ENCODE measurements at regions not wholly inside any gene's neighbourhood (a gene's known extent, or its start where the extent isn't known, plus 50 kb on each side); places are given as distances from the start of the nearest gene placed in this dataset.

- H3K9me3 ChIP-seq (ENCODE audit: low read length): peaks cover 74% of the 10 kb centered on the region
- H3K27ac ChIP-seq (ENCODE audit: extremely low read length, insufficient read depth, low read length): no peak overlapping the region
- no peak for TF ChIP-seq RFX1 (IDR thresholded peaks at IDR 0.05)
- TF ChIP-seq, protein P1, sequence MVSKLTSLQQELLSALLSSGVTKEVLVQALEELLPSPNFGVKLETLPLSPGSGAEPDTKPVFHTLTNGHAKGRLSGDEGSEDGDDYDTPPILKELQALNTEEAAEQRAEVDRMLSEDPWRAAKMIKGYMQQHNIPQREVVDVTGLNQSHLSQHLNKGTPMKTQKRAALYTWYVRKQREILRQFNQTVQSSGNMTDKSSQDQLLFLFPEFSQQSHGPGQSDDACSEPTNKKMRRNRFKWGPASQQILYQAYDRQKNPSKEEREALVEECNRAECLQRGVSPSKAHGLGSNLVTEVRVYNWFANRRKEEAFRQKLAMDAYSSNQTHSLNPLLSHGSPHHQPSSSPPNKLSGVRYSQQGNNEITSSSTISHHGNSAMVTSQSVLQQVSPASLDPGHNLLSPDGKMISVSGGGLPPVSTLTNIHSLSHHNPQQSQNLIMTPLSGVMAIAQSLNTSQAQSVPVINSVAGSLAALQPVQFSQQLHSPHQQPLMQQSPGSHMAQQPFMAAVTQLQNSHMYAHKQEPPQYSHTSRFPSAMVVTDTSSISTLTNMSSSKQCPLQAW (CRISPR knock-in tag; IDR thresholded peaks at IDR 0.05): no peak
- TF ChIP-seq, protein P2, sequence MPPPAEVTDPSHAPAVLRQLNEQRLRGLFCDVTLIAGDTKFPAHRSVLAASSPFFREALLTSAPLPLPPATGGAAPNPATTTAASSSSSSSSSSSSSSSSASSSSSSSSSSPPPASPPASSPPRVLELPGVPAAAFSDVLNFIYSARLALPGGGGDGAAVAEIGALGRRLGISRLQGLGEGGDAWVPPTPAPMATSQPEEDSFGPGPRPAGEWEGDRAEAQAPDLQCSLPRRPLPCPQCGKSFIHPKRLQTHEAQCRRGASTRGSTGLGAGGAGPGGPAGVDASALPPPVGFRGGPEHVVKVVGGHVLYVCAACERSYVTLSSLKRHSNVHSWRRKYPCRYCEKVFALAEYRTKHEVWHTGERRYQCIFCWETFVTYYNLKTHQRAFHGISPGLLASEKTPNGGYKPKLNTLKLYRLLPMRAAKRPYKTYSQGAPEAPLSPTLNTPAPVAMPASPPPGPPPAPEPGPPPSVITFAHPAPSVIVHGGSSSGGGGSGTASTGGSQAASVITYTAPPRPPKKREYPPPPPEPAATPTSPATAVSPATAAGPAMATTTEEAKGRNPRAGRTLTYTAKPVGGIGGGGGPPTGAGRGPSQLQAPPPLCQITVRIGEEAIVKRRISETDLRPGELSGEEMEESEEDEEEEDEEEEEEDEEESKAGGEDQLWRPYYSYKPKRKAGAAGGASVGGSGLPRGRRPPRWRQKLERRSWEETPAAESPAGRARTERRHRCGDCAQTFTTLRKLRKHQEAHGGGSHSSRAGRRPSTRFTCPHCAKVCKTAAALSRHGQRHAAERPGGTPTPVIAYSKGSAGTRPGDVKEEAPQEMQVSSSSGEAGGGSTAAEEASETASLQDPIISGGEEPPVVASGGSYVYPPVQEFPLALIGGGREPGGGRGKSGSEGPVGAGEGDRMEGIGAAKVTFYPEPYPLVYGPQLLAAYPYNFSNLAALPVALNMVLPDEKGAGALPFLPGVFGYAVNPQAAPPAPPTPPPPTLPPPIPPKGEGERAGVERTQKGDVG (CRISPR knock-in tag; IDR thresholded peaks at IDR 0.05; ENCODE audit: borderline replicate concordance): no peak
- TF ChIP-seq LCORL (IDR thresholded peaks at IDR 0.05): no peak
- TF ChIP-seq LCORL (CRISPR knock-in tag; IDR thresholded peaks at IDR 0.05): no peak
- no peak for TF ChIP-seq ZNF136 (CRISPR knock-in tag; IDR thresholded peaks at IDR 0.05; ENCODE audit: low read depth)
- no peak for TF ChIP-seq SNAI1 (CRISPR knock-in tag; IDR thresholded peaks at IDR 0.05; ENCODE audit: borderline replicate concordance)
- TF ChIP-seq ZNF446 (CRISPR knock-in tag; IDR thresholded peaks at IDR 0.05): no peak
- TF ChIP-seq SALL1 (CRISPR knock-in tag; IDR thresholded peaks at IDR 0.05): no peak
- TF ChIP-seq SKI (IDR thresholded peaks at IDR 0.05; ENCODE audit: partially characterized antibody): no peak
- TF ChIP-seq, protein P3, sequence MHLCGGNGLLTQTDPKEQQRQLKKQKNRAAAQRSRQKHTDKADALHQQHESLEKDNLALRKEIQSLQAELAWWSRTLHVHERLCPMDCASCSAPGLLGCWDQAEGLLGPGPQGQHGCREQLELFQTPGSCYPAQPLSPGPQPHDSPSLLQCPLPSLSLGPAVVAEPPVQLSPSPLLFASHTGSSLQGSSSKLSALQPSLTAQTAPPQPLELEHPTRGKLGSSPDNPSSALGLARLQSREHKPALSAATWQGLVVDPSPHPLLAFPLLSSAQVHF (CRISPR knock-in tag; IDR thresholded peaks at IDR 0.05): no peak
- TF ChIP-seq, protein P4, sequence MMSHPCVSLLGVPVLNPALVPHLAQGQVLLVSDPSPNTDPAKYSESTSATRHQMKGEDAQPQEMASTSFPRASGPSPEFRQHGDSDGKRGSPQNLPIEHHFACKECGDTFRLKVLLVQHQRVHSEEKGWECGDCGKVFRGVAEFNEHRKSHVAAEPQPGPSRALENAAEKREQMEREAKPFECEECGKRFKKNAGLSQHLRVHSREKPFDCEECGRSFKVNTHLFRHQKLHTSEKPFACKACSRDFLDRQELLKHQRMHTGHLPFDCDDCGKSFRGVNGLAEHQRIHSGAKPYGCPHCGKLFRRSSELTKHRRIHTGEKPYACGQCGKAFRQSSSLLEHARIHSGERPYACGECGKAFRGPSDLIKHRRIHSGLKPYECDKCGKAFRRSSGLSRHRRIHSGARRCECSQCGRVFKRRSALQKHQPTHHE (CRISPR knock-in tag; IDR thresholded peaks at IDR 0.05; ENCODE audit: borderline replicate concordance): no peak
- no peak for TF ChIP-seq PHF5A (CRISPR knock-in tag; IDR thresholded peaks at IDR 0.05; ENCODE audit: low read depth, unreplicated experiment)
- no peak for TF ChIP-seq ZNF253 (CRISPR knock-in tag; IDR thresholded peaks at IDR 0.05; ENCODE audit: borderline replicate concordance)
- TF ChIP-seq DPF2 (CRISPR knock-in tag; IDR thresholded peaks at IDR 0.05; ENCODE audit: borderline replicate concordance, low read depth): no peak
- TF ChIP-seq ZNF766 (CRISPR knock-in tag; IDR thresholded peaks at IDR 0.05; ENCODE audit: borderline replicate concordance): no peak
- no peak for TF ChIP-seq KDM5B (CRISPR knock-in tag; IDR thresholded peaks at IDR 0.05; ENCODE audit: borderline replicate concordance)
- TF ChIP-seq SAFB2 (CRISPR knock-in tag; IDR thresholded peaks at IDR 0.05; ENCODE audit: borderline replicate concordance, low read depth): no peak
- no peak for TF ChIP-seq TOE1 (CRISPR knock-in tag; IDR thresholded peaks at IDR 0.05)
- no peak for TF ChIP-seq ZNF260 (CRISPR knock-in tag; IDR thresholded peaks at IDR 0.05; ENCODE audit: borderline replicate concordance, low read depth)
- no peak for TF ChIP-seq KMT2B (CRISPR knock-in tag; IDR thresholded peaks at IDR 0.05)
- ATAC-seq (no peak), FAIRE-seq (no peak), DNase-seq (ENCODE audit: low spot score) (no peak)
- no peaks in the 10 kb centered on the region for H3K4me1 ChIP-seq (ENCODE audit: insufficient read depth, low read length)
- no TSS peak for BruUV-seq (replicated peaks)
- intact Hi-C loops (cut with micrococcal nuclease; ENCODE audit: unreplicated experiment) (no loop called here), in situ Hi-C loops (cut with HindIII; ENCODE audit: extremely low pct_ligation_motif_present, low pct_unique_long_range_greater_than_20kb) (no loop called here)
- ChIA-PET POLR2A (no interaction called here), CTCF (ENCODE audit: low intra/inter-chr PET ratio, low total read pairs) (no interaction called here)
- no peak overlapping the region for H3K4me3 ChIP-seq (replicated peaks in 1 of 3; ENCODE audit: insufficient read depth in 1 of 3, low read depth in 2 of 3, low read length in 3 of 3)
- 37% methylated on average over 2 of the region's 2 CpGs for WGBS (ENCODE audit: low lambda C conversion rate)
- no peaks in the 10 kb centered on the region for H3K36me3 ChIP-seq (replicated peaks in 1 of 2; ENCODE audit: control insufficient read depth in 1 of 2, insufficient read depth in 2 of 2, low read length in 2 of 2)
- no peaks in the 10 kb centered on the region for H4K20me1 ChIP-seq (ENCODE audit: insufficient read depth, low read length)
- no peaks in the 10 kb centered on the region for H3K79me2 ChIP-seq (ENCODE audit: insufficient read depth, low read length)
- no peak overlapping the region for H3K4me2 ChIP-seq (ENCODE audit: low read depth, low read length)
- H3K27me3 ChIP-seq (ENCODE audit: control insufficient read depth in 1 of 2, insufficient read depth in 2 of 2, low read length in 2 of 2): no peaks in the 10 kb centered on the region; a peak in 1 of 5 replicates
- no peak overlapping the region for H3K9ac ChIP-seq (ENCODE audit: insufficient read depth, low read depth, low read length)
- H2AFZ ChIP-seq (ENCODE audit: low read length): no peak overlapping the region
Observed at GRCh38 chr2:126115975-126116374, 540.0 kb upstream of the GYPC start.

Data from HepG2 (cell line).